Liver (tissue), 8 donors: ENCODE measurements at regions not wholly inside any gene's neighbourhood (a gene's known extent, or its start where the extent isn't known, plus 50 kb on each side); places are given as distances from the start of the nearest gene placed in this dataset.

Experiments
- DNase-seq: peaks from one replicate; pipeline ENCODE4 v3.0.0-alpha.2; 2017; ENCODE audit warnings: low spot score
- H3K27ac ChIP-seq, 2 donors: one replicate each; pipeline ENCODE4 v1.7.0; 2013; ENCODE audit warnings: inconsistent platforms in 2 of 2, low read length in 2 of 2, control low read depth in 1 of 2, low read depth in 1 of 2, mild to moderate bottlenecking in 1 of 2
- H3K27me3 ChIP-seq, 4 donors: one replicate each; pipeline versions ENCODE4 v1.6.1 to v1.7.0; 2013; ENCODE audit warnings: low read length in 3 of 4, inconsistent platforms in 1 of 4, mild to moderate bottlenecking in 1 of 4, moderate library complexity in 1 of 4; ENCODE audit not compliant: control insufficient read depth in 4 of 4, insufficient read depth in 4 of 4
- H3K36me3 ChIP-seq, 4 donors: one replicate each; pipeline versions ENCODE4 v1.6.1 to v1.7.0; 2013; ENCODE audit warnings: low read length in 3 of 4, mild to moderate bottlenecking in 3 of 4, low read depth in 1 of 4, moderate library complexity in 1 of 4; ENCODE audit not compliant: control insufficient read depth in 4 of 4, insufficient read depth in 3 of 4
- H3K4me1 ChIP-seq, 4 donors: one replicate each; pipeline versions ENCODE4 v1.6.1 to v1.7.0; 2013; ENCODE audit warnings: low read length in 3 of 4, mild to moderate bottlenecking in 3 of 4, moderate library complexity in 1 of 4; ENCODE audit not compliant: control insufficient read depth in 4 of 4, insufficient read depth in 4 of 4
- H3K4me3 ChIP-seq, 3 donors: one replicate each; pipeline versions ENCODE4 v1.6.1 to v1.7.0; 2013; ENCODE audit warnings: low read length in 3 of 3, control low read depth in 1 of 3, low read depth in 1 of 3, mild to moderate bottlenecking in 1 of 3
- H3K9ac ChIP-seq, 2 donors: one replicate each; pipeline ENCODE4 v1.7.0; 2013; ENCODE audit warnings: low read length in 2 of 2, mild to moderate bottlenecking in 2 of 2, moderate library complexity in 2 of 2, control low read depth in 1 of 2, low read depth in 1 of 2
- H3K9me3 ChIP-seq, 4 donors: one replicate each; pipeline versions ENCODE4 v1.6.1 to v1.7.0; 2013; ENCODE audit warnings: low read length in 3 of 4; ENCODE audit not compliant: control insufficient read depth in 4 of 4
- ATF3 ChIP-seq: IDR thresholded peaks from 2 replicates; pipeline ENCODE4 v1.6.1; 2016; ENCODE audit warnings: antibody characterized with exemption
- CTCF ChIP-seq: fragments of 150-350 bp; IDR thresholded peaks from 2 replicates; pipeline ENCODE4 v1.5.1; 2017; ENCODE audit warnings: improper control_type of control experiment, low read depth, low read length; ENCODE audit not compliant: missing input control
- EGR1 ChIP-seq, 2 donors: IDR thresholded peaks; 2 replicates each; pipeline ENCODE4 v1.6.1; 2016 to 2018; ENCODE audit warnings: antibody characterized with exemption in 2 of 2, low read depth in 2 of 2
- FOXA2 ChIP-seq: IDR thresholded peaks from 2 replicates; pipeline ENCODE4 v1.6.1; 2016; ENCODE audit warnings: antibody characterized with exemption
- HNF4A ChIP-seq, 2 donors: conservative IDR thresholded peaks; 2 replicates each; pipeline ENCODE4 v1.6.1; 2016; ENCODE audit warnings: antibody characterized with exemption in 2 of 2, mild to moderate bottlenecking in 2 of 2
- JUND ChIP-seq, 2 donors: IDR thresholded peaks; 2 replicates each; pipeline ENCODE4 v1.6.1; 2016; ENCODE audit warnings: antibody characterized with exemption in 2 of 2
- MAX ChIP-seq: IDR thresholded peaks from 2 replicates; pipeline ENCODE4 v1.6.1; 2016; ENCODE audit warnings: antibody characterized with exemption
- RAD21 ChIP-seq, 2 donors: IDR thresholded peaks; 2 replicates each; pipeline ENCODE4 v1.6.1; 2016; ENCODE audit warnings: antibody characterized with exemption in 2 of 2, mild to moderate bottlenecking in 2 of 2
- REST ChIP-seq: IDR thresholded peaks from 2 replicates; pipeline ENCODE4 v1.6.1; 2016; ENCODE audit warnings: antibody characterized with exemption, mild to moderate bottlenecking
- SP1 ChIP-seq: IDR thresholded peaks from 2 replicates; pipeline ENCODE4 v1.6.1; 2018; ENCODE audit warnings: antibody characterized with exemption, mild to moderate bottlenecking
- TAF1 ChIP-seq: conservative IDR thresholded peaks from 2 replicates; pipeline ENCODE4 v1.6.1; 2016; ENCODE audit warnings: antibody characterized with exemption, mild to moderate bottlenecking
- YY1 ChIP-seq: IDR thresholded peaks from 2 replicates; pipeline ENCODE4 v1.6.1; 2016; ENCODE audit warnings: antibody characterized with exemption, mild to moderate bottlenecking
- ZBTB33 ChIP-seq: IDR thresholded peaks from 2 replicates; pipeline ENCODE4 v1.6.1; 2016; ENCODE audit warnings: antibody characterized with exemption
- whole genome bisulfite sequencing: extraction: QIAGEN DNeasy Blood & Tissue Kit; methylation state at CpG from one replicate; pipeline ENCODE4 v1.1.7; 2013; 5-methylcytosine and 5-hydroxymethylcytosine counted together
- donor health status: healthy.
- donor health status: healthy.
- donor health status: healthy.
- donor health status: healthy.
- donor health status: healthy.

GRCh38 chr11:38221295-38221694, 1623.3 kb upstream of the RAG2 start:
- WGBS: 61% methylated on average over 2 of the region's 2 CpGs
- H3K27me3 ChIP-seq: no peaks in the 10 kb centered on the region
- H3K27ac ChIP-seq: no peak overlapping the region
- TF ChIP-seq SP1: no peak
- no peak for TF ChIP-seq HNF4A (conservative IDR thresholded peaks at IDR 0.05)
- TF ChIP-seq FOXA2: no peak
- TF ChIP-seq TAF1: no peak
- TF ChIP-seq ZBTB33: no peak
- no peak for TF ChIP-seq RAD21 (IDR thresholded peaks at IDR 0.05)
- no peak for TF ChIP-seq CTCF
- TF ChIP-seq JUND (IDR thresholded peaks at IDR 0.05): no peak
- H3K36me3 ChIP-seq: no peaks in the 10 kb centered on the region
- no peak overlapping the region for H3K4me3 ChIP-seq
- H3K9ac ChIP-seq: no peak overlapping the region
- H3K4me1 ChIP-seq: no peaks in the 10 kb centered on the region
- no peak for DNase-seq
- H3K9me3 ChIP-seq: peaks cover under 1 to 10% (median 3%) of the 10 kb centered on the region in 4 donors

DNA sequence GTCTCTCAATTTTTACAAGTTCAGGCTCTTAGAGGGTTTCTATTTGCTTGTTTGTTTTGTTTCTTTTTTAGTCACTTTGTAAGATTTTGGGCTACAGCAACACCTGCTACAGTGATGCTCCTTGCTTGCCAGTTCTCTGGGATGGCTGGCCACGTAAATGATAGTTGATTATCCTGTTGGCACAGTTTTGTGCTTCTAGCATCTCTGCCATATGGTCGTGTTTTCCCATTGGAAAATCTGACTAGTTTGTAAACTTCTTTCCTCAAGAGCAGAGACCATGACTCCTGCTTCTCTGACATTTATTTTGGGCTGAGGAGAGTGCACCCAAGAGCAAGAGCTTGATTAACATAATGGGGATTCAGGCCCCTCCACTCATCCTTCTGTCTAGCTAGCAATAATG, 1621.6 kb upstream of the RAG2 start:
- Histone ChIP-seq H3K4me1 (no peaks in the 10 kb centered on the region), H3K27ac (no peak overlapping the region), H3K27me3 (no peaks in the 10 kb centered on the region), H3K36me3 (no peaks in the 10 kb centered on the region), H3K9me3 (peaks cover 0 to 4% (median 0%) of the 10 kb centered on the region in 4 donors), H3K4me3 (no peak overlapping the region), H3K9ac (no peak overlapping the region)
- no peak for DNase-seq
- TF ChIP-seq YY1: no peak
- TF ChIP-seq HNF4A (conservative IDR thresholded peaks at IDR 0.05): no peak
- no peak for TF ChIP-seq MAX
- TF ChIP-seq EGR1 (IDR thresholded peaks at IDR 0.05; ENCODE audit: low read depth in 2 of 2): no peak
- TF ChIP-seq FOXA2: no peak
- TF ChIP-seq JUND (IDR thresholded peaks at IDR 0.05): no peak
- no peak for TF ChIP-seq REST
- no peak for TF ChIP-seq TAF1
- TF ChIP-seq CTCF: no peak
- TF ChIP-seq ATF3: no peak
- 51% methylated on average over 2 of the region's 2 CpGs for WGBS
